Omental fat pad (tissue), 3 donors: ENCODE measurements at regions not wholly inside any gene's neighbourhood (a gene's known extent, or its start where the extent isn't known, plus 50 kb on each side); places are given as distances from the start of the nearest gene placed in this dataset.

ENCODE experiments used
- ATAC-seq: fragments of 150-250 bp; one replicate; pipeline ENCODE4 v1.9.1; 2016; ENCODE audit warnings: mild to moderate bottlenecking, moderate library complexity; ENCODE audit not compliant: low FRiP score
- DNase-seq: peaks from one replicate; pipeline ENCODE4 v3.0.0-alpha.2; 2019; ENCODE audit warnings: low spot score
- CTCF ChIP-seq, 3 donors: fragments of 450-650 bp; IDR thresholded peaks; one replicate each; pipeline ENCODE4 v1.5.1; 2016 to 2017; ENCODE audit warnings: antibody characterized with exemption in 3 of 3, mild to moderate bottlenecking in 3 of 3, moderate library complexity in 2 of 3

GRCh38 chr1:55574691-55575225 lies 359.6 kb upstream of the USP24 start:
- ATAC-seq (no peak), DNase-seq (no peak)
- no peak for TF ChIP-seq CTCF (IDR thresholded peaks at IDR 0.05)

- no peak for TF ChIP-seq CTCF (IDR thresholded peaks at IDR 0.05)
- DNase-seq (no peak), ATAC-seq (no peak)
Measured at GRCh38 chr1:55572878-55573734, 357.9 kb upstream of the USP24 start.

GRCh38 chr1:55571767-55572166 lies 356.6 kb upstream of the USP24 start:
- ATAC-seq (no peak), DNase-seq (no peak)
- TF ChIP-seq CTCF (IDR thresholded peaks at IDR 0.05) = no peak

- no peak for TF ChIP-seq CTCF (IDR thresholded peaks at IDR 0.05)
- ATAC-seq = no peak
- no peak for DNase-seq
Measured at GRCh38 chr1:55569417-55569816, 354.3 kb upstream of the USP24 start.

- no peak for TF ChIP-seq CTCF (IDR thresholded peaks at IDR 0.05)
- DNase-seq (no peak), ATAC-seq (no peak)
Measured at GRCh38 chr1:55568732-55569131, 353.6 kb upstream of the USP24 start.

GRCh38 chr1:55560266-55560665 lies 345.1 kb upstream of the USP24 start:
- ATAC-seq (no peak), DNase-seq (no peak)
- no peak for TF ChIP-seq CTCF (IDR thresholded peaks at IDR 0.05)

GRCh38 chr1:55559842-55560241 lies 344.7 kb upstream of the USP24 start:
- no peak for DNase-seq
- ATAC-seq = no peak
- TF ChIP-seq CTCF (IDR thresholded peaks at IDR 0.05) = no peak
